ENCODE measurements at regions not wholly inside any gene's neighbourhood (a gene's known extent, or its start where the extent isn't known, plus 50 kb on each side); places are given as distances from the start of the nearest gene placed in this dataset.

GRCh38 chr6:50608421-50608820, 104.9 kb upstream of the TFAP2D start:
- Histone ChIP-seq H3K9me3 (no peaks in the 10 kb centered on the region), H3K9me2 (no peaks in the 10 kb centered on the region), H3K4me3 (ENCODE audit: low read depth in 2 of 2, low read length in 1 of 2) (no peak overlapping the region), H3K9ac (no peak overlapping the region), H4K20me1 (ENCODE audit: insufficient read depth) (no peaks in the 10 kb centered on the region), H3K4me2 (no peak overlapping the region), H3F3A (replicated peaks; ENCODE audit: insufficient read depth) (no peaks in the 10 kb centered on the region), H3K4me1 (ENCODE audit: control insufficient read depth in 1 of 2, insufficient read depth in 2 of 2, low read depth in 1 of 2, low read length in 1 of 2) (no peaks in the 10 kb centered on the region; a peak in 1 of 4 replicates), H3K27me3 (ENCODE audit: insufficient read depth) (no peaks in the 10 kb centered on the region), H2AFZ (ENCODE audit: low read depth) (no peak overlapping the region), H3K79me2 (ENCODE audit: insufficient read depth) (no peaks in the 10 kb centered on the region), H3K36me3 (replicated peaks in 1 of 2; ENCODE audit: control insufficient read depth in 1 of 2, insufficient read depth in 2 of 2, low read length in 1 of 2) (no peaks in the 10 kb centered on the region), H3K27ac (ENCODE audit: low read depth in 2 of 2, low read length in 1 of 2) (no peak overlapping the region)
- no peak for TF ChIP-seq YY1 (IDR thresholded peaks at IDR 0.05; ENCODE audit: low read depth)
- no peak for TF ChIP-seq EP300 (IDR thresholded peaks at IDR 0.05; ENCODE audit: borderline replicate concordance in 1 of 2, low read depth in 1 of 2, low read length in 1 of 2)
- no peak for TF ChIP-seq NFIC (IDR thresholded peaks at IDR 0.05; ENCODE audit: borderline replicate concordance)
- TF ChIP-seq ZBTB33 (IDR thresholded peaks at IDR 0.05; ENCODE audit: borderline replicate concordance, low read depth) = no peak
- TF ChIP-seq JUND (IDR thresholded peaks at IDR 0.05) = no peak
- TF ChIP-seq FOSL2 (IDR thresholded peaks at IDR 0.05; ENCODE audit: borderline replicate concordance, low read depth) = no peak
- no peak for TF ChIP-seq NRF1 (IDR thresholded peaks at IDR 0.05; ENCODE audit: low read depth, low read length)
- TF ChIP-seq, protein P1, sequence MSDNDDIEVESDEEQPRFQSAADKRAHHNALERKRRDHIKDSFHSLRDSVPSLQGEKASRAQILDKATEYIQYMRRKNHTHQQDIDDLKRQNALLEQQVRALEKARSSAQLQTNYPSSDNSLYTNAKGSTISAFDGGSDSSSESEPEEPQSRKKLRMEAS (IDR thresholded peaks at IDR 0.05; ENCODE audit: low read depth) = no peak
- TF ChIP-seq RAD21 (IDR thresholded peaks at IDR 0.05; ENCODE audit: low read length) = no peak
- no peak for TF ChIP-seq TAF1 (IDR thresholded peaks at IDR 0.05; ENCODE audit: borderline replicate concordance, low read depth, low read length)
- TF ChIP-seq, protein P2, sequence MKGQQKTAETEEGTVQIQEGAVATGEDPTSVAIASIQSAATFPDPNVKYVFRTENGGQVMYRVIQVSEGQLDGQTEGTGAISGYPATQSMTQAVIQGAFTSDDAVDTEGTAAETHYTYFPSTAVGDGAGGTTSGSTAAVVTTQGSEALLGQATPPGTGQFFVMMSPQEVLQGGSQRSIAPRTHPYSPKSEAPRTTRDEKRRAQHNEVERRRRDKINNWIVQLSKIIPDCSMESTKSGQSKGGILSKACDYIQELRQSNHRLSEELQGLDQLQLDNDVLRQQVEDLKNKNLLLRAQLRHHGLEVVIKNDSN (IDR thresholded peaks at IDR 0.05; ENCODE audit: borderline replicate concordance, low read depth) = no peak
- TF ChIP-seq RFX5 (IDR thresholded peaks at IDR 0.05; ENCODE audit: low read length) = no peak
- TF ChIP-seq GABPA (IDR thresholded peaks at IDR 0.05; ENCODE audit: low read depth) = no peak
- TF ChIP-seq ELF1 (IDR thresholded peaks at IDR 0.05) = no peak
- no peak for TF ChIP-seq SMC3 (IDR thresholded peaks at IDR 0.05; ENCODE audit: low read depth, low read length)
- TF ChIP-seq, protein P3, sequence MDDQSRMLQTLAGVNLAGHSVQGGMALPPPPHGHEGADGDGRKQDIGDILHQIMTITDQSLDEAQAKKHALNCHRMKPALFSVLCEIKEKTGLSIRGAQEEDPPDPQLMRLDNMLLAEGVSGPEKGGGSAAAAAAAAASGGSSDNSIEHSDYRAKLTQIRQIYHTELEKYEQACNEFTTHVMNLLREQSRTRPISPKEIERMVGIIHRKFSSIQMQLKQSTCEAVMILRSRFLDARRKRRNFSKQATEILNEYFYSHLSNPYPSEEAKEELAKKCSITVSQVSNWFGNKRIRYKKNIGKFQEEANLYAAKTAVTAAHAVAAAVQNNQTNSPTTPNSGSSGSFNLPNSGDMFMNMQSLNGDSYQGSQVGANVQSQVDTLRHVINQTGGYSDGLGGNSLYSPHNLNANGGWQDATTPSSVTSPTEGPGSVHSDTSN (IDR thresholded peaks at IDR 0.05) = no peak
- no peak for TF ChIP-seq MEF2A (IDR thresholded peaks at IDR 0.05; ENCODE audit: borderline replicate concordance, low read depth)
- TF ChIP-seq TEAD4 (IDR thresholded peaks at IDR 0.05; ENCODE audit: borderline replicate concordance, insufficient read depth) = no peak
- TF ChIP-seq, protein P4, sequence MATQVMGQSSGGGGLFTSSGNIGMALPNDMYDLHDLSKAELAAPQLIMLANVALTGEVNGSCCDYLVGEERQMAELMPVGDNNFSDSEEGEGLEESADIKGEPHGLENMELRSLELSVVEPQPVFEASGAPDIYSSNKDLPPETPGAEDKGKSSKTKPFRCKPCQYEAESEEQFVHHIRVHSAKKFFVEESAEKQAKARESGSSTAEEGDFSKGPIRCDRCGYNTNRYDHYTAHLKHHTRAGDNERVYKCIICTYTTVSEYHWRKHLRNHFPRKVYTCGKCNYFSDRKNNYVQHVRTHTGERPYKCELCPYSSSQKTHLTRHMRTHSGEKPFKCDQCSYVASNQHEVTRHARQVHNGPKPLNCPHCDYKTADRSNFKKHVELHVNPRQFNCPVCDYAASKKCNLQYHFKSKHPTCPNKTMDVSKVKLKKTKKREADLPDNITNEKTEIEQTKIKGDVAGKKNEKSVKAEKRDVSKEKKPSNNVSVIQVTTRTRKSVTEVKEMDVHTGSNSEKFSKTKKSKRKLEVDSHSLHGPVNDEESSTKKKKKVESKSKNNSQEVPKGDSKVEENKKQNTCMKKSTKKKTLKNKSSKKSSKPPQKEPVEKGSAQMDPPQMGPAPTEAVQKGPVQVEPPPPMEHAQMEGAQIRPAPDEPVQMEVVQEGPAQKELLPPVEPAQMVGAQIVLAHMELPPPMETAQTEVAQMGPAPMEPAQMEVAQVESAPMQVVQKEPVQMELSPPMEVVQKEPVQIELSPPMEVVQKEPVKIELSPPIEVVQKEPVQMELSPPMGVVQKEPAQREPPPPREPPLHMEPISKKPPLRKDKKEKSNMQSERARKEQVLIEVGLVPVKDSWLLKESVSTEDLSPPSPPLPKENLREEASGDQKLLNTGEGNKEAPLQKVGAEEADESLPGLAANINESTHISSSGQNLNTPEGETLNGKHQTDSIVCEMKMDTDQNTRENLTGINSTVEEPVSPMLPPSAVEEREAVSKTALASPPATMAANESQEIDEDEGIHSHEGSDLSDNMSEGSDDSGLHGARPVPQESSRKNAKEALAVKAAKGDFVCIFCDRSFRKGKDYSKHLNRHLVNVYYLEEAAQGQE (IDR thresholded peaks at IDR 0.05; ENCODE audit: low read depth, low read length) = no peak
- 16% methylated on average over 5 of the region's 5 CpGs for WGBS (ENCODE audit: low lambda C conversion rate)
- CTCF ChIA-PET = interaction anchor here (0.7 to 1.0 kb wide), 3 partner anchors 9 to 520 kb away, joined by 3 to 5 read pairs (median 3); no protein-coding TSS in a partner anchor
- no peak for DNase-seq
- POLR2A ChIA-PET = no interaction called here
